ENCODE measurements at regions not wholly inside any gene's neighbourhood (a gene's known extent, or its start where the extent isn't known, plus 50 kb on each side); places are given as distances from the start of the nearest gene placed in this dataset.
"Not testable (repeated sequence)": the region's sequence is repeated elsewhere in the genome, so short reads cannot be mapped to it uniquely, and the experiment has no call there.

GRCh38 chr4:66506985-66507384 is 836.7 kb upstream of the EPHA5 start:
- DNase-seq, result no peak

GRCh38 chr4:66501997-66502396 is 831.7 kb upstream of the EPHA5 start:
- DNase-seq, result no peak

GRCh38 chr4:66490729-66491128 is 820.4 kb upstream of the EPHA5 start:
- no peak for DNase-seq

- no peak for DNase-seq
Measured at GRCh38 chr4:66489783-66490452, 819.6 kb upstream of the EPHA5 start.

GRCh38 chr4:66489370-66489769 is 819.1 kb upstream of the EPHA5 start:
- no peak for DNase-seq

GRCh38 chr4:66486068-66486467 is 815.8 kb upstream of the EPHA5 start:
- no peak for DNase-seq

GRCh38 chr4:66482186-66482585 is 811.9 kb upstream of the EPHA5 start:
- DNase-seq, result no peak

- no peak for DNase-seq
Measured at GRCh38 chr4:66475596-66475995, 805.3 kb upstream of the EPHA5 start.

- no peak for DNase-seq
Measured at GRCh38 chr4:66465111-66465510, 794.8 kb upstream of the EPHA5 start.

- DNase-seq, result not testable (repeated sequence)
Measured at GRCh38 chr4:66462890-66463289, 792.6 kb upstream of the EPHA5 start.

GRCh38 chr4:66451741-66452140 is 781.5 kb upstream of the EPHA5 start:
- DNase-seq, result no peak

- no peak for DNase-seq
Measured at GRCh38 chr4:66443008-66443407, 772.7 kb upstream of the EPHA5 start.

- no peak for DNase-seq
Measured at GRCh38 chr4:66439508-66439907, 769.2 kb upstream of the EPHA5 start.

- no peak for DNase-seq
Measured at GRCh38 chr4:66433706-66434105, 763.4 kb upstream of the EPHA5 start.

- DNase-seq, result no peak
Measured at GRCh38 chr4:66430856-66431255, 760.6 kb upstream of the EPHA5 start.

GRCh38 chr4:66429276-66429675 is 759.0 kb upstream of the EPHA5 start:
- DNase-seq, result no peak

- DNase-seq, result no peak
Measured at GRCh38 chr4:66416425-66416824, 746.1 kb upstream of the EPHA5 start.

GRCh38 chr4:66404141-66404540 is 733.9 kb upstream of the EPHA5 start:
- DNase-seq, result no peak

GRCh38 chr4:66376921-66377320 is 706.6 kb upstream of the EPHA5 start:
- no peak for DNase-seq

GRCh38 chr4:66376396-66376795 is 706.1 kb upstream of the EPHA5 start:
- no peak for DNase-seq

GRCh38 chr4:66373268-66373667 is 703.0 kb upstream of the EPHA5 start:
- no peak for DNase-seq

GRCh38 chr4:66372706-66373105 is 702.4 kb upstream of the EPHA5 start:
- no peak for DNase-seq

GRCh38 chr4:66367043-66367660 is 696.9 kb upstream of the EPHA5 start:
- DNase-seq, result no peak

GRCh38 chr4:66360395-66360794 is 690.1 kb upstream of the EPHA5 start:
- DNase-seq, result not testable (repeated sequence)

- DNase-seq, result no peak
Measured at GRCh38 chr4:66357316-66357715, 687.0 kb upstream of the EPHA5 start.
